AG10803 (cell line): ENCODE measurements at regions not wholly inside any gene's neighbourhood (a gene's known extent, or its start where the extent isn't known, plus 50 kb on each side); places are given as distances from the start of the nearest gene placed in this dataset.

ENCODE experiments used
- DNase-seq: peaks from one replicate; pipeline ENCODE4 v3.0.0; 2010; ENCODE audit warnings: low read depth
- H3K4me3 ChIP-seq: 2 replicates; pipeline ENCODE4 v1.5.1; 2011; ENCODE audit warnings: mild to moderate bottlenecking, low read length, control low read depth
- CTCF ChIP-seq: conservative IDR thresholded peaks from 2 replicates; pipeline ENCODE4 v1.5.1; 2011; ENCODE audit warnings: mild to moderate bottlenecking, low read length, control low read depth, inconsistent platforms

GRCh38 chr5:92566113-92566786, 1014.8 kb downstream of the NR2F1-AS1 start:
- TF ChIP-seq CTCF, result no peak
- H3K4me3 ChIP-seq, result no peak overlapping the region
- DNase-seq, result no peak

GRCh38 chr5:92565673-92566072, 1015.3 kb downstream of the NR2F1-AS1 start:
- no peak for DNase-seq
- no peak overlapping the region for H3K4me3 ChIP-seq
- TF ChIP-seq CTCF, result no peak

- DNase-seq, result no peak
- H3K4me3 ChIP-seq, result no peak overlapping the region
- TF ChIP-seq CTCF, result no peak
Observed at GRCh38 chr5:92562065-92562464, 1019.0 kb downstream of the NR2F1-AS1 start.

GRCh38 chr5:92561411-92561959, 1019.5 kb downstream of the NR2F1-AS1 start:
- TF ChIP-seq CTCF, result no peak
- no peak for DNase-seq
- no peak overlapping the region for H3K4me3 ChIP-seq

- no peak for TF ChIP-seq CTCF
- peak; percentile 83 for DNase-seq
- no peak overlapping the region for H3K4me3 ChIP-seq
Observed at GRCh38 chr5:92560698-92561401, 1020.2 kb downstream of the NR2F1-AS1 start.

- peak; percentile 31; the same call in 1 of the 2 replicates for TF ChIP-seq CTCF
- peak; percentile 35 for DNase-seq
- H3K4me3 ChIP-seq, result no peak overlapping the region
Observed at GRCh38 chr5:92559781-92560180, 1021.2 kb downstream of the NR2F1-AS1 start.

- H3K4me3 ChIP-seq, result no peak overlapping the region
- TF ChIP-seq CTCF, result no peak
- DNase-seq, result no peak
Observed at GRCh38 chr5:92559331-92559730, 1021.7 kb downstream of the NR2F1-AS1 start.
